ENCODE measurements at regions not wholly inside any gene's neighbourhood (a gene's known extent, or its start where the extent isn't known, plus 50 kb on each side); places are given as distances from the start of the nearest gene placed in this dataset.

- DNase-seq = no peak
- no peaks in the 10 kb centered on the region for H3K27me3 ChIP-seq
- intact Hi-C loops (cut with DNase I) = loop anchor here in 1 of 10 donors (10.0 kb wide), 1 partner anchor 61 kb away; no protein-coding TSS in a partner anchor
- no peaks in the 10 kb centered on the region for H3K4me1 ChIP-seq
- no peak for ATAC-seq
- 73 to 79% methylated on average over 4 of the region's 4 CpGs for WGBS, 2 donors
- H3K9me3 ChIP-seq = no peaks in the 10 kb centered on the region
- H3K27ac ChIP-seq = no peak overlapping the region
- no peaks in the 10 kb centered on the region for H3K36me3 ChIP-seq
- H3K4me3 ChIP-seq = no peak overlapping the region
- no peak for TF ChIP-seq CTCF (IDR thresholded peaks at IDR 0.05)
These were observed 204.9 kb downstream of the CDH7 start for GRCh38 chr18:65955747-65956146.

GRCh38 chr18:65954372-65954771 lies 203.6 kb downstream of the CDH7 start:
- no peak overlapping the region for H3K4me3 ChIP-seq
- no peaks in the 10 kb centered on the region for H3K27me3 ChIP-seq
- DNase-seq (no peak), ATAC-seq (no peak)
- WGBS, 2 donors = 91 to 92% methylated on average over 7 of the region's 7 CpGs
- H3K9me3 ChIP-seq = no peaks in the 10 kb centered on the region
- no peaks in the 10 kb centered on the region for H3K36me3 ChIP-seq
- intact Hi-C loops (cut with DNase I) = loop anchor here in 1 of 10 donors (10.0 kb wide), 1 partner anchor 60 kb away; no protein-coding TSS in a partner anchor
- H3K4me1 ChIP-seq = no peaks in the 10 kb centered on the region
- no peak overlapping the region for H3K27ac ChIP-seq
- no peak for TF ChIP-seq CTCF (IDR thresholded peaks at IDR 0.05)

- ATAC-seq (no peak), DNase-seq (no peak)
- TF ChIP-seq CTCF (IDR thresholded peaks at IDR 0.05) = no peak
- Histone ChIP-seq H3K4me3 (no peak overlapping the region), H3K9me3 (no peaks in the 10 kb centered on the region), H3K27me3 (no peaks in the 10 kb centered on the region), H3K36me3 (no peaks in the 10 kb centered on the region), H3K4me1 (no peaks in the 10 kb centered on the region), H3K27ac (no peak overlapping the region)
- WGBS, 2 donors = 42 to 74% methylated on average over 3 of the region's 3 CpGs
- intact Hi-C loops (cut with DNase I) = loop anchor here in 1 of 10 donors (10.0 kb wide), 1 partner anchor 58 kb away; no protein-coding TSS in a partner anchor
These were observed 196.0 kb downstream of the CDH7 start for GRCh38 chr18:65946777-65947176.

DNA sequence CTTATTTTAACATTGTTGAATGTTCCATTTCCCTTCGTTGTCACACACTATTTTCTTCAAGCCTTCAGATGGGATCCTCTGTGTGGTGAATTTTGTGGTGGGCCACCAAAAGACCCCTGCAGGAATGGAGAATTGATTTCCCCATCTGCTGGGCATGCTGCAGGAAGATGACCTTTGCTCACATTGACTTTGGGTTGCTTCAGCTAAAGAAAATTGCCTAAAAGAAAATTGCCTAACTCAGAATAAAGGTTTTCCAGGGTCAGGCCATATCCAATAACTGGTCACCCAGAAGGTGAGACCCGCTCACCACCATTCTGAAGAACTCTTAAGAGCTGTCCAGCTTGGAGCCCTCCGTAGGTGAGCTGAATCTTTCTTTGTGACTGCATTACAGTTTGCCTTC lies 192.5 kb downstream of the CDH7 start:
- WGBS, 2 donors = 71 to 82% methylated on average over 3 of the region's 3 CpGs
- H3K27me3 ChIP-seq = no peaks in the 10 kb centered on the region
- no peak overlapping the region for H3K4me3 ChIP-seq
- DNase-seq = no peak
- no peak for ATAC-seq
- no peak for TF ChIP-seq CTCF (IDR thresholded peaks at IDR 0.05)
- intact Hi-C loops (cut with DNase I) = loop anchor here in 1 of 10 donors (10.0 kb wide), 1 partner anchor 62 kb away; no protein-coding TSS in a partner anchor
- no peaks in the 10 kb centered on the region for H3K36me3 ChIP-seq
- H3K4me1 ChIP-seq = no peaks in the 10 kb centered on the region
- no peaks in the 10 kb centered on the region for H3K9me3 ChIP-seq
- H3K27ac ChIP-seq = no peak overlapping the region

All from heart right ventricle (tissue), 16 donors.